ENCODE measurements at regions not wholly inside any gene's neighbourhood (a gene's known extent, or its start where the extent isn't known, plus 50 kb on each side); places are given as distances from the start of the nearest gene placed in this dataset.

DNA sequence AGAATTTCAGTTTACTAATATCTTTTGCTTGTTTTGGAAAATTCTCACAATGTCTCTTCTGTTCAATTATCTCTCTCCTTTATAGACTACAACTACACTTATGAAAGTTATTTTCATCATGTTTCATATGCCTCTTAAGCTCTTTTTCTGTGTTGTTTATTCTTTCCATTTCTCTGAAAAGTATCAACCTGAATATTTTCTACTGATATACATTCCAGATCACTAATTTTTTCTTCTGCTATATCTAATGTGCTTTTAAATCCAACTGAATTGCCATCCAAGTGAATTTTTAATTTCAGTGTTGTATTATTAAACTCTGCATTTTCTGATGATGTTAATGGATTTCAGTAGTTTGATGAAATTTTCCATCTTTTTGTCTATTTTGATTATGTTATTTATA, 301.3 kb downstream of the HRH4 start:
- TF ChIP-seq, protein P1, sequence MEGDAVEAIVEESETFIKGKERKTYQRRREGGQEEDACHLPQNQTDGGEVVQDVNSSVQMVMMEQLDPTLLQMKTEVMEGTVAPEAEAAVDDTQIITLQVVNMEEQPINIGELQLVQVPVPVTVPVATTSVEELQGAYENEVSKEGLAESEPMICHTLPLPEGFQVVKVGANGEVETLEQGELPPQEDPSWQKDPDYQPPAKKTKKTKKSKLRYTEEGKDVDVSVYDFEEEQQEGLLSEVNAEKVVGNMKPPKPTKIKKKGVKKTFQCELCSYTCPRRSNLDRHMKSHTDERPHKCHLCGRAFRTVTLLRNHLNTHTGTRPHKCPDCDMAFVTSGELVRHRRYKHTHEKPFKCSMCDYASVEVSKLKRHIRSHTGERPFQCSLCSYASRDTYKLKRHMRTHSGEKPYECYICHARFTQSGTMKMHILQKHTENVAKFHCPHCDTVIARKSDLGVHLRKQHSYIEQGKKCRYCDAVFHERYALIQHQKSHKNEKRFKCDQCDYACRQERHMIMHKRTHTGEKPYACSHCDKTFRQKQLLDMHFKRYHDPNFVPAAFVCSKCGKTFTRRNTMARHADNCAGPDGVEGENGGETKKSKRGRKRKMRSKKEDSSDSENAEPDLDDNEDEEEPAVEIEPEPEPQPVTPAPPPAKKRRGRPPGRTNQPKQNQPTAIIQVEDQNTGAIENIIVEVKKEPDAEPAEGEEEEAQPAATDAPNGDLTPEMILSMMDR (conservative IDR thresholded peaks at IDR 0.05): no peak
- no peak overlapping the region for H3K27ac ChIP-seq

DNA sequence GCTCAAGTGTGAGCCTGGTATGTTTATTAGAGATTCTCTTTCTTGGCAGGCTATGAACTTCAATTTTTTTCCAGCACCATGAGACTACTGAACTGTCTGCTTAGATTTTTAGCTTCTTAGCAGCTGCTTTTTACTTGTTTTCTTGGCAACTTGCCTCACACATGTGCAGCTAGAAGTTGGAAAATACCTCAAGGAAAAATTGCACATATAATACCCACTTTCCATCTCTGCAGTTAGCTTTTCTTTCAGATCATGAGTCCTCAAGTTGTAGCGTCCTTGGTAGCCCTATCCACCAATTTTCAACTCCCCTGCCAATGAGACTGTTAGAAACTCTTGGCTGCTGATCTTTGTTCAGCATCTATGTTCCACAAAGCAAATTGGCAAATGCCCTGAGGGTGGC, 302.1 kb downstream of the HRH4 start:
- H3K27ac ChIP-seq: no peak overlapping the region
- TF ChIP-seq, protein P1 (conservative IDR thresholded peaks at IDR 0.05): no peak

DNA sequence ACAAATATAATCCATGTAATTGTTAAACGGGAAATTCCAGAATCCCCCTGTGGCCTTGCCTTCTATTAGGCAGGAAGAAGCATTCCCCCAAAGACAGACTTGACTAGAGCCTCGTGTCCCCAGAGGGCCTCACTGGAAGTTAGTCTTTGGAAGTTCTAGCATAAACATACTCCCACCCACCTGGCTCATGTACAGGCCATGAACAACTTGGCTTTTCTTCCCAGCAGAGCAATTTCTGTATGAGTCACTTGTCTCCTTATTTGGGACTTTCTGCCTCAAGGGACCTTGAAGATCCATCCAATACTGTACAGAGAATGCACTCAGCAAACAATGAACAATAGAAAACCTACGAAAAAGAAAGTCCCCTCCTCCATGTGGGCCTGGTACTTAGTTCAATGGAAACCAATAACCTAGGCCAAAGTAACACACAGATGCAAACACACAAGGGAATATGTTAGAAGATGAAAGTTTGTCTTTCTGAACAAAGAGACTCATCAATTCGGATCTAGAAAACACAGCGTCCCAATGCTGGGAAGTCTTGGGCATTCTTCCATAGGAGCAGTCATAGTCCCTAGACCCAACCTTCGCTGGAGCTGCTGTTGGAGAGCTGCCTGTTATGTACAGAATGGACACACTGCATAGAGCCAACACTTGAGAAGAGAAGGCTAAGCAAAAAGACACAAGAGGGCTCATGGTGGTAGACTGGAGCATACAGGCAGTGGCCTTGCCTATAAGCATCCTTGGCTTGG, 303.5 kb downstream of the HRH4 start:
- TF ChIP-seq, protein P1 (conservative IDR thresholded peaks at IDR 0.05): no peak
- no peak overlapping the region for H3K27ac ChIP-seq

DNA sequence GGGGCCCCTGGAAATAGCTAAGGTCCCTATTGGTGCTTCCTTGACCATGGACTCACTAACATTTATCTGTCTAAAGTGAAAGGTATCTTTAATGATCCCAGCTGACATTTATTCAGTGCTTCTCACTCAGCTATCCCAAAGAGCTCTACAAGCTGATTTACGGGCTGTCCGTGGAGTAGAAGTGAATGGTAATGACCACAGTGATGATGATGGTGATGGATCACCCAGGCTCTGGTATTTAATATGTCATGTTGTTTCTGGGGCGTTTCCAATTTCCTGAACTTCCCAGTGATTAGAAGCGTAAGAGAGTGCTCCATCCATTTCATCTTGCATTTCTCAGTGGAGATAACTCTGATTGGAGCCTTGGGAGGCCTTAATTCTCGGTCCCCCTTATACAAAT, 304.3 kb downstream of the HRH4 start:
- TF ChIP-seq, protein P1 (conservative IDR thresholded peaks at IDR 0.05): no peak

DNA sequence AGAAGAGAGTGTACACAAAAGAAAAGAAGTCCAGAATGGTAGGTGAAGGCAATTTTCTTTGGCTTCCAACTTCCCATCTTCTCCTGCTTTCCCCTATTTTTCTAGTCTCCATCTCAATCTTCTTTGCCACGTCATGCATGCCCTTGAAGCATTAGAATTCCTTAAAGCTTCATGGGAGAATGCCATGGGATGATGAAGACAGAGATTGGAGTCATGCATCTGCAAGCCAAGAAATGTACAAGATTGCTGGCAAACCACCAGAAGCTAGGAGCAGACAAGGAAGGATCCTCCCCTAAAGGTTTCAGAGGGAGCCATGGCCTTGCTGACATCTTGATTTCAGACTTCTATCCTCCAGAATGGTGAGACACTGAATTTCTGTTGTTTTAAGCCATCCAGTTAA, 305.9 kb downstream of the HRH4 start:
- TF ChIP-seq, protein P1 (conservative IDR thresholded peaks at IDR 0.05): no peak
- no peak overlapping the region for H3K27ac ChIP-seq

More for the DNA sequence above, 304.3 kb downstream of the HRH4 start:
- H3K27ac ChIP-seq: no peak overlapping the region

DNA sequence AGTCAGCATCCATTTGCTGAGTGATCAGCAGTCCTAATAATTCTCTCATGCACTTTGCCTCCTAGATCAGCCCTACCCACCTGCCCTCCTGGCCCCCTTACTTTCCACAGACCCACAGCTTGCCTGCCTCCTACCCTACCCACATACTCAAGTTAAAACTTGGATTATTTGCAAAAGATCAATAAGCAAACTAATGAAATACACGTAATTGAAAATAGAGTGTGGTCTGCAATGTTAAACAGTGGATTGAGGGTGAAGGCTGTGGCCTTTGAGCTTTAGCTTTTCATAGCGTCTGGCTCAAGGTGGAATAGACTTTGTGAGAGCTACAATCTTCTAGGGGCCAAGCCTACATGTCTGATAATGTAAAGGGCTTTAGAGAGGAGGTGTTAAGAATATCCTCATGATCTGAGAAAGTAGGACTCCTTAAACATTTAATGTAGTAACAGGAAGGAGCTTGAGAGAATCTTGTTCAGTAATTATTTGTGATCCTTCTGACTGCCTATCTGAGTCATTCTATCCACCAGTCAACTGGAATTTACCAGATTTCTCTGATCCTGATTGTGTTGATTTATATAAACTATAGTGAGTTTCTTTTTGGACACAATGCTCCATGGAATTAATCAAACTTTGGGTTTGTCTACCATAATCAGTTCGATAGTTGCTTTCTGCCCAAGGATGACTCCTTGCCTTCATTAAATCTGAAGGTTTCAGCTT, 310.0 kb downstream of the HRH4 start:
- no peak overlapping the region for H3K27ac ChIP-seq
- TF ChIP-seq, protein P1 (conservative IDR thresholded peaks at IDR 0.05): no peak

DNA sequence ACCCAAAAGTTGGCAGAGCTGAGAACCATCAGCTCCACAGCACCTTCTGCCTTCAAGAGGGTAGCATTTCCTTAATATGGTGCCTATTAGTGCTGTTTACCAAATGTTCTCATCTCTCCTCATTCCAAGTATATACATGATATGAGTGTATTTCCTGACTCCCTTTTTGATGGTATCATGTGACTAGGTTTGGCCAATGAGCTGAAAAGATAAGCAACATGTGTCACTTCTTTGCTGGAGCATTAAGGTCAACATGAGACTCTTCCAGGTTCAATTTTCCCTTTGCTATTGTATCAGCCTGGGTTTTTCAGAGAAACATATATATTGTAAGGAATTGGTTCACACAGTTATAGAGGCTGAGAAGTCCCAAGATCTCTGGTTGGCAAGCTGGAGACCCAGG, 310.9 kb downstream of the HRH4 start:
- no peak overlapping the region for H3K27ac ChIP-seq
- TF ChIP-seq, protein P1 (conservative IDR thresholded peaks at IDR 0.05): no peak
